Lung (tissue), 11 donors: ENCODE measurements at regions not wholly inside any gene's neighbourhood (a gene's known extent, or its start where the extent isn't known, plus 50 kb on each side); places are given as distances from the start of the nearest gene placed in this dataset.

Source experiments
- ATAC-seq: fragments of 200-7000 bp; cut with Tn5 transposase; one replicate; pipeline ENCODE4 v1.9.1; 2020; ENCODE audit warnings: moderate number of reproducible peaks; ENCODE audit not compliant: insufficient read depth, low FRiP score
- DNase-seq, 3 donors: peaks; one replicate each; pipeline ENCODE4 v3.0.0-alpha.2; 2013 to 2017
- H3K27ac ChIP-seq, 2 donors: one replicate each; pipeline ENCODE4 v1.5.1; 2013; ENCODE audit warnings: mild to moderate bottlenecking in 2 of 2, moderate library complexity in 2 of 2, control low read depth in 1 of 2, inconsistent platforms in 1 of 2, low read depth in 1 of 2, low read length in 1 of 2
- H3K27me3 ChIP-seq, 3 donors: one replicate each; pipeline ENCODE4 v1.5.1; 2013; ENCODE audit warnings: low read length in 2 of 3; ENCODE audit not compliant: control insufficient read depth in 3 of 3, insufficient read depth in 3 of 3
- H3K36me3 ChIP-seq, 4 donors: one replicate each; pipeline ENCODE4 v1.5.1; 2013; ENCODE audit warnings: low read length in 4 of 4, mild to moderate bottlenecking in 1 of 4, moderate library complexity in 1 of 4; ENCODE audit not compliant: control insufficient read depth in 4 of 4, insufficient read depth in 4 of 4
- H3K4me1 ChIP-seq, 5 donors: one replicate each; pipeline ENCODE4 v1.5.1; 2013; ENCODE audit warnings: low read length in 5 of 5, mild to moderate bottlenecking in 2 of 5, moderate library complexity in 1 of 5; ENCODE audit not compliant: control insufficient read depth in 5 of 5, insufficient read depth in 5 of 5
- H3K4me3 ChIP-seq: one replicate; pipeline ENCODE4 v1.5.1; 2013; ENCODE audit warnings: mild to moderate bottlenecking, control low read depth, moderate library complexity
- H3K9ac ChIP-seq, 2 donors: one replicate each; pipeline ENCODE4 v1.5.1; 2013; ENCODE audit warnings: low read length in 2 of 2, control low read depth in 1 of 2; ENCODE audit not compliant: insufficient read depth in 1 of 2
- H3K9me3 ChIP-seq, 4 donors: one replicate each; pipeline ENCODE4 v1.5.1; 2013; ENCODE audit warnings: low read length in 3 of 4, mild to moderate bottlenecking in 1 of 4, moderate library complexity in 1 of 4; ENCODE audit not compliant: control insufficient read depth in 4 of 4, insufficient read depth in 3 of 4
- CTCF ChIP-seq: IDR thresholded peaks from 2 replicates; pipeline ENCODE4 v1.5.1; 2012; ENCODE audit warnings: mild to moderate bottlenecking; ENCODE audit errors: control extremely low read depth, extremely low read depth
- WGBS, 2 donors: extraction: QIAGEN DNeasy Blood & Tissue Kit; methylation state at CpG; one replicate each; pipeline ENCODE4 v1.1.7; 2013; 5-methylcytosine and 5-hydroxymethylcytosine counted together
- donor health status: control.
- donor health status: control.
- donor health status: Bipolar disorder and iron deficiency.
- donor health status: healthy.
- donor health status: DM: yes; HTN: yes; CAD: no.

GRCh38 chr13:68359105-68359504, 1129.0 kb upstream of the PCDH9 start:
- WGBS, 2 donors: 61 to 62% methylated on average over 1 of the region's 1 CpG
- H3K4me1 ChIP-seq: no peaks in the 10 kb centered on the region
- TF ChIP-seq CTCF: no peak
- no peaks in the 10 kb centered on the region for H3K9me3 ChIP-seq
- no peak overlapping the region for H3K4me3 ChIP-seq
- no peak for ATAC-seq
- no peaks in the 10 kb centered on the region for H3K36me3 ChIP-seq
- H3K9ac ChIP-seq: no peak overlapping the region
- no peaks in the 10 kb centered on the region for H3K27me3 ChIP-seq
- DNase-seq: no peak
- H3K27ac ChIP-seq: no peak overlapping the region

- Histone ChIP-seq H3K27me3 (no peaks in the 10 kb centered on the region), H3K4me3 (no peak overlapping the region), H3K9me3 (no peaks in the 10 kb centered on the region), H3K36me3 (no peaks in the 10 kb centered on the region), H3K27ac (no peak overlapping the region), H3K4me1 (no peaks in the 10 kb centered on the region), H3K9ac (no peak overlapping the region)
- ATAC-seq: no peak
- no peak for TF ChIP-seq CTCF
- WGBS, 2 donors: 82 to 85% methylated on average over 2 of the region's 2 CpGs
- no peak for DNase-seq
Observed at GRCh38 chr13:68358294-68358705, 1128.2 kb upstream of the PCDH9 start.

- no peak overlapping the region for H3K4me3 ChIP-seq
- no peaks in the 10 kb centered on the region for H3K4me1 ChIP-seq
- H3K36me3 ChIP-seq: no peaks in the 10 kb centered on the region
- DNase-seq: no peak
- H3K9me3 ChIP-seq: no peaks in the 10 kb centered on the region
- 84 to 87% methylated on average over 2 of the region's 2 CpGs for whole genome bisulfite sequencing, 2 donors
- no peak overlapping the region for H3K9ac ChIP-seq
- TF ChIP-seq CTCF: no peak
- ATAC-seq: no peak
- no peak overlapping the region for H3K27ac ChIP-seq
- no peaks in the 10 kb centered on the region for H3K27me3 ChIP-seq
Observed at GRCh38 chr13:68350554-68350953, 1120.4 kb upstream of the PCDH9 start.

- H3K27me3 ChIP-seq: no peaks in the 10 kb centered on the region
- H3K4me1 ChIP-seq: no peaks in the 10 kb centered on the region
- DNase-seq: no peak
- H3K27ac ChIP-seq: no peak overlapping the region
- no peak overlapping the region for H3K4me3 ChIP-seq
- ATAC-seq: no peak
- peaks cover 0 to 3% (median 0%) of the 10 kb centered on the region in 4 donors for H3K9me3 ChIP-seq
- no peak overlapping the region for H3K9ac ChIP-seq
- TF ChIP-seq CTCF: no peak
- no peaks in the 10 kb centered on the region for H3K36me3 ChIP-seq
- 34 to 54% methylated on average over 3 of the region's 3 CpGs for WGBS, 2 donors
Observed at GRCh38 chr13:68347220-68347619, 1117.1 kb upstream of the PCDH9 start.
